ENCODE measurements at regions not wholly inside any gene's neighbourhood (a gene's known extent, or its start where the extent isn't known, plus 50 kb on each side); places are given as distances from the start of the nearest gene placed in this dataset.
"Not testable (repeated sequence)": the region's sequence is repeated elsewhere in the genome, so short reads cannot be mapped to it uniquely, and the experiment has no call there.

- DNase-seq, result no peak
These were observed 75.7 kb upstream of the NANOS1 start for GRCh38 chr10:118953598-118954393.

- no peak for DNase-seq
These were observed 74.0 kb upstream of the NANOS1 start for GRCh38 chr10:118955531-118955930.

- no peak for DNase-seq
These were observed 73.3 kb upstream of the NANOS1 start for GRCh38 chr10:118955951-118956801.

GRCh38 chr10:118956802-118957442 is 72.6 kb upstream of the NANOS1 start:
- no peak for DNase-seq

GRCh38 chr10:118957443-118957825 is 72.1 kb upstream of the NANOS1 start:
- no peak for DNase-seq

- DNase-seq, result no peak
These were observed 71.5 kb upstream of the NANOS1 start for GRCh38 chr10:118957966-118958365.

- no peak for DNase-seq
These were observed 71.0 kb upstream of the NANOS1 start for GRCh38 chr10:118958559-118958958.

GRCh38 chr10:118958984-118959925 is 70.3 kb upstream of the NANOS1 start:
- DNase-seq, result peak; percentile 25

GRCh38 chr10:118960157-118961090 is 69.1 kb upstream of the NANOS1 start:
- DNase-seq, result no peak

GRCh38 chr10:118961436-118961835 is 68.1 kb upstream of the NANOS1 start:
- DNase-seq, result no peak

GRCh38 chr10:118962331-118962868 is 67.1 kb upstream of the NANOS1 start:
- DNase-seq, result not testable (repeated sequence)

GRCh38 chr10:118963341-118963740 is 66.2 kb upstream of the NANOS1 start:
- DNase-seq, result no peak

- DNase-seq, result no peak
These were observed 65.6 kb upstream of the NANOS1 start for GRCh38 chr10:118963933-118964332.

GRCh38 chr10:118964476-118964875 is 65.0 kb upstream of the NANOS1 start:
- DNase-seq, result not testable (repeated sequence)

- DNase-seq, result no peak
These were observed 64.4 kb upstream of the NANOS1 start for GRCh38 chr10:118965096-118965495.

- DNase-seq, result no peak
These were observed 63.9 kb upstream of the NANOS1 start for GRCh38 chr10:118965645-118966044.

- no peak for DNase-seq
These were observed 63.3 kb upstream of the NANOS1 start for GRCh38 chr10:118966076-118966849.

- no peak for DNase-seq
These were observed 62.7 kb upstream of the NANOS1 start for GRCh38 chr10:118966850-118967125.

- no peak for DNase-seq
These were observed 62.4 kb upstream of the NANOS1 start for GRCh38 chr10:118967160-118967559.

GRCh38 chr10:118968060-118968459 is 61.5 kb upstream of the NANOS1 start:
- DNase-seq, result no peak
